MG63 (cell line): ENCODE measurements at regions not wholly inside any gene's neighbourhood (a gene's known extent, or its start where the extent isn't known, plus 50 kb on each side); places are given as distances from the start of the nearest gene placed in this dataset.

ENCODE experiments used
- DNase-seq: peaks from one replicate; pipeline ENCODE4 v3.0.0-alpha.2; 2020
- H3K27me3 ChIP-seq: fragments of 250-450 bp; sonication (Bioruptor Pico); 2 replicates; pipeline ENCODE4 v1.5.1; 2020; ENCODE audit warnings: mild to moderate bottlenecking, moderate library complexity
- H3K36me3 ChIP-seq: fragments of 250-450 bp; sonication (Bioruptor Pico); 2 replicates; pipeline ENCODE4 v1.5.1; 2020; ENCODE audit warnings: mild to moderate bottlenecking, moderate library complexity
- H3K4me3 ChIP-seq: fragments of 250-450 bp; sonication (Bioruptor Pico); 2 replicates; pipeline ENCODE4 v1.5.1; 2020; ENCODE audit warnings: mild to moderate bottlenecking, moderate library complexity
- H3K9me3 ChIP-seq: fragments of 250-450 bp; sonication (Bioruptor Pico); 2 replicates; pipeline ENCODE4 v1.5.1; 2020; ENCODE audit warnings: mild to moderate bottlenecking, moderate library complexity

DNA sequence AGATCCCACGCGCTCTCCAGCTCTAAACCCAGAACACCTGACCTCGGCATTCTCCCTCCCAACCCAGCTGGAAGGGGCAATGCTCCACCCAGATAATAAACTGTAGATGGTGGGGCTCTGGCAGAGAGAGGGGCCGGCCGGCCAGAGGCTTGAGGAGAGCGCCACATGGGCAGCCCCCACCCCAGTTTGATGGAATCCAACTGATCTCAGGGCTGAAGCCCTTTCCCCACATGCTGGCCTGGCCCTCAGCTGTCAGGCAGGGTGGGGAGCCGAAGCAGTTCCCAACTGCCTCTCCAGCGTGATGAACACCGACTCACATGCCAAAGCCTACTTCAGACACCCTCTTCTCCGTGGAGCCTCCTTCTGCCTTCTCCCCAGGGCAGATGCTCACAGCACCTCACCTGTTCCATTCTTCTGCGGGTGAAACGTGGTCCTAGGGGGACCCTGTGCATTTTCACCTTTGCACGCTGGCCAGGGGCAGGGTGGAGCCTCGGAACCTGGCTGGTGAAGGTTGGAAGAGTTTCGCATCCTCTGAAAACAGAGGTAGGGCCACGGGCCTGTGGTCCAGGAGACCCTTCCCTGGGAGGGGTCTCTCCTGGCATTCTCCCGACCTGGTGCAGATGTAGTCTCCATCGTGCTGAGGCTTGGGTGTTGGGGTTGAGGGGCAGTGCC, 65.7 kb upstream of the ZNF469 start:
- Histone ChIP-seq H3K4me3 (no peak overlapping the region), H3K9me3 (no peaks in the 10 kb centered on the region), H3K36me3 (no peaks in the 10 kb centered on the region), H3K27me3 (no peaks in the 10 kb centered on the region)
- no peak for DNase-seq

- Histone ChIP-seq H3K4me3 (no peak overlapping the region), H3K36me3 (no peaks in the 10 kb centered on the region), H3K27me3 (no peaks in the 10 kb centered on the region), H3K9me3 (no peaks in the 10 kb centered on the region)
- no peak for DNase-seq
These were observed 65.2 kb upstream of the ZNF469 start for GRCh38 chr16:88317613-88317965.

- no peaks in the 10 kb centered on the region for H3K27me3 ChIP-seq
- no peaks in the 10 kb centered on the region for H3K36me3 ChIP-seq
- no peak for DNase-seq
- no peaks in the 10 kb centered on the region for H3K9me3 ChIP-seq
- H3K4me3 ChIP-seq = no peak overlapping the region
These were observed 64.7 kb upstream of the ZNF469 start for GRCh38 chr16:88318051-88318450.

- H3K36me3 ChIP-seq = no peaks in the 10 kb centered on the region
- H3K27me3 ChIP-seq = no peaks in the 10 kb centered on the region
- no peaks in the 10 kb centered on the region for H3K9me3 ChIP-seq
- H3K4me3 ChIP-seq = no peak overlapping the region
- DNase-seq = no peak
These were observed 64.2 kb upstream of the ZNF469 start for GRCh38 chr16:88318521-88318920.

- no peaks in the 10 kb centered on the region for H3K9me3 ChIP-seq
- no peaks in the 10 kb centered on the region for H3K36me3 ChIP-seq
- H3K4me3 ChIP-seq = no peak overlapping the region
- H3K27me3 ChIP-seq = no peaks in the 10 kb centered on the region
- no peak for DNase-seq
These were observed 63.4 kb upstream of the ZNF469 start for GRCh38 chr16:88319116-88319965.

DNA sequence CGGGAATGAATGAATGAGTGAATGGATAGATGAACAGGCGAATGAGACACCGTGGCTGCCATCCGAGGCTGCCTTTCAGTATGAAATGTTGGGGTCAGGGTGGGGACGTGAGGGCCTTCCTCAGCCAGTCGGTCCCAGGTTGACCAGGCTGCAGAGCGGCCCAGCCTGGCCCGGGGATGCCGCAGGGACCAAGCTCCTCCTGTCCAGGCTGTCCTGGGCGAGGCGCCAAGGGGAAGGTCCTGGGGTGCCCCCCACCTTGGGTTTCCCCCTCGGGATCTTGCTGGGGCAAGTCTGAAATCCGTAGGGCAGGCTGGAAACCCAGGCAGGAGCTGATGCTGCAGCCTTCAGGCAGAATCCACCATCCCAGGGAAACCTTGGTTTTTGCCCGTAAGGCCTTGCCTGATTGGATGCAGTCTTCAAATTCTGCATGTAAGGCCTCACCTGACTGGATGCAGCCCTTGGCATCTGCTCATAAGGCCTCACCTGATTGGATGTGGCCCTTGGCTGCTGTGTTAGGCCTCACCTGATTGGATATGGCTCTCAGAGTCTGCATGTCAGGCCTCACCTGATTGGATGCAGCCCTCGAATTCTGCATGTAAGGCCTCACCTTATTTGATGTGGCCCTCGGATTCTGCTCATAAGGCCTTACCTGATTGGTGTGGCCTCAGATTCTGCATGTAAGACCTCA, 61.7 kb upstream of the ZNF469 start:
- Histone ChIP-seq H3K36me3 (no peaks in the 10 kb centered on the region), H3K4me3 (no peak overlapping the region), H3K27me3 (no peaks in the 10 kb centered on the region), H3K9me3 (no peaks in the 10 kb centered on the region)
- DNase-seq = no peak

DNA sequence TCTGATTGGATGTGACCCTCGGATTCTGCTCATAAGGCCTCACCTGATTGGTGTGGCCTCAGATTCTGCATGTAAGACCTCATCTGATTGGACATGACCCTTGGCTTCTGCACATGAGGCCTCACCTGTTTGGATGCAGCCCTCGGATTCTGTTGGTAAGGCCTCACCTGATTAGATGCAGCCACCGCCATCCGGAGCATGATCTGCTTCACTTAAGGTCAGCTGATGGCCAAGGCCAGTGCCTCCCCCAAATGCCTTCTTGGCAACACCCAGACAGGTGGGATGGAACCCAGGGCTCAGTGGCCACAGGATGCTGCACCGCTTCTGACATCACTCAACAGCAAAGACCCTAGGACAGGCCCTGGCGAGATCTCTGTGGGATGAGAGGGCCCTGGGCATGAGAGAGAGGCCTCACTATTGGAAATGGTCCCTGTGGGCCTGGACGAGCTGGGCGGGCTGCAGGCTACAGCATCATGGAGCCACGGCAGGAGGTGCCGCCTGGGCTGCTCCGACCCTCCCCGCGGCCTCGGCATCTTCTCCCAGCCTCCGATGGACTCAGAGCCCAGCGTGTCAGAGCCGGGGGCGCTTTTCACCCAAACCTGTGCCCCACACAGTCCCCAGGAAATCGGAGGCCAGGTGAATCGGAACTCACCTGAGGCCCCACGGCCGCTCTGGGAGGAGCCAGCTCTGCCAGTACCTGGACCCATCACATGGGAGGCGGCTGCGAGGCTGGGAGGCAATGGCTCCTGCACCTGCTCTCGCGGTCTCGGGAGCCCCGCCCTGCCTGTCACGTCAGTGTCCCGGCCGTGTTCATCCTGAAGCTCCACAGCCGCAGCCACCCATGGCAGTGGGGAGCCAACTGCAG, 60.9 kb upstream of the ZNF469 start:
- Histone ChIP-seq H3K27me3 (no peaks in the 10 kb centered on the region), H3K4me3 (no peak overlapping the region), H3K9me3 (no peaks in the 10 kb centered on the region), H3K36me3 (no peaks in the 10 kb centered on the region)
- DNase-seq = no peak

- H3K9me3 ChIP-seq = no peaks in the 10 kb centered on the region
- DNase-seq = no peak
- no peaks in the 10 kb centered on the region for H3K36me3 ChIP-seq
- H3K4me3 ChIP-seq = no peak overlapping the region
- H3K27me3 ChIP-seq = no peaks in the 10 kb centered on the region
These were observed 60.2 kb upstream of the ZNF469 start for GRCh38 chr16:88322500-88322970.

DNA sequence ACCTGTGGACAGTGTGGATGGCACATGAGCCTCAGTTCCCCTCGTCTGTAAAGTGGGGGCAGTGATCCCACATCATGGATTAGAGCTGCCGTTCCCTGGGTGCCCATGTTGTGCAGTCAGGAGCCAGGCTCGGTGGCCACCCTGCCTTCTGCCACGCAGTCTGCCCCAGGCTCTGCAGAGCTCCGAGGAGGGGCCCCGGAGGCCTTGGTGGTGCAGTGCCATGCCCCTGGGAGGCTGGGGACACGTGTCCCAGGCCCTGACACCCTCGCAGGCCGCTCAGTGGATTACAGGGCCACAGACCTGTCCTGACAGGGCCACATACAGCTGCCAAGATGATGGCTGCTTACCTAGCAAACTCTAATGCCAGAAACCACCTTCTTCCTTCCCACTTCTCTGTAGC, 59.7 kb upstream of the ZNF469 start:
- Histone ChIP-seq H3K4me3 (no peak overlapping the region), H3K9me3 (no peaks in the 10 kb centered on the region), H3K36me3 (no peaks in the 10 kb centered on the region), H3K27me3 (no peaks in the 10 kb centered on the region)
- DNase-seq = no peak

DNA sequence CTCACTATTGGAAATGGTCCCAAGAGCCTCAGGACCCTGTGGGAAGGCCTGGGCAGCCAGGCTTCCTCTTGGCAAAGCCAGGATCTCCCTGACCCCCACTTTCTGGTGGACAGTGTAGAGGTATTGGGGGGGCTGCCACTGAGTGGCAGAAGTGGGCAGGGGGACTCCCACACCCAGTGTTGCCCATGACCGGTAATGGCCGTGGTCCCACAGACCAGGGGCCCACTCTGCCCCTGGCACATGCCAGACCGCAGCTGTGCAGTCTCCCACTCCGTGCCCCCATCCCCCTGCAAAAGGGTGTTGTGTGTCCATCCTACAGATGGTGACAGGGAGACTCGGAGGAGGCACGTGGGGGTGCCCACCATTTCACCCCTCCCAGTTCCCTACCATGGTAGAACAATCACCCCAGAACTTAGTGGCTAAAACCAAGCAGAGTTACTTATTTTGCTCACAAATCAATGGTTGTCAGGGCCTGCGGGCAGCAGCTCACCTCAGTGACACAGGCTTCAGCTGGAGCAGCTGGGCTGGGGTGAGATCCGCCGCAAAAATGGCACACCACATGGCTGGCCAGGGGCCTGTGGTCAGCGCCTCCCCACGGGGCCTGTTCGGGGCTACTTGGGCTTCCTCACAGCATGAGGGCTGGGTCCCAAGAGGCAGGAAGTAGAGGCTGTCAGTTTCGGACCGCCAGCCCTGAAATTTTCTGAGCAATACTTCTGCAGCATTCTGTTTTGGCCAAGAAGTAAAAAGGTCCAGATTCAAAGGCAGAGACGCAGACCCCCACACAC, 59.0 kb upstream of the ZNF469 start:
- Histone ChIP-seq H3K4me3 (no peak overlapping the region), H3K36me3 (no peaks in the 10 kb centered on the region)

GRCh38 chr16:88325087-88325750, 57.5 kb upstream of the ZNF469 start:
- Histone ChIP-seq H3K27me3 (no peaks in the 10 kb centered on the region), H3K9me3 (no peaks in the 10 kb centered on the region), H3K4me3 (no peak overlapping the region), H3K36me3 (no peaks in the 10 kb centered on the region)
- no peak for DNase-seq

More for the DNA sequence above, 59.0 kb upstream of the ZNF469 start:
- no peaks in the 10 kb centered on the region for H3K9me3 ChIP-seq
- no peaks in the 10 kb centered on the region for H3K27me3 ChIP-seq
- DNase-seq = no peak

DNA sequence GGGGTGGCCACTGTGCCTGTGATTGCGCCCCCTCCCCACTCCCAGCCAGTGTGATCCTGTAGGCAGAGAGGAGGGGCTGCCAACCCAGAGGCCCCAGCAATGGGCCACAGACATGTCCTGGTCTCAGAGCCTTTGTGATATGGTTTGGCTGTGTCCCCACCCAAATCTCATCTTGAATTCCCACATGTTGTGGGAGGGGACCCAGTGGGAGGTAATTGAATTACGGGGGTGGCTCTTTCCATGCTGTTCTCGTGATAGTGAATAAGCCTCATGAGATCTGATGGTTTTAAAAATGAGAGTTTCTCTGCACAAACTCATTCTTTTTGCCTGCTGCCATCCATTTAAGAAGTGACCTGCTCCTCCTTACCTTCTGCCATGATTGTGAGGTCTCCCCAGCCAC, 56.8 kb upstream of the ZNF469 start:
- no peak for DNase-seq

DNA sequence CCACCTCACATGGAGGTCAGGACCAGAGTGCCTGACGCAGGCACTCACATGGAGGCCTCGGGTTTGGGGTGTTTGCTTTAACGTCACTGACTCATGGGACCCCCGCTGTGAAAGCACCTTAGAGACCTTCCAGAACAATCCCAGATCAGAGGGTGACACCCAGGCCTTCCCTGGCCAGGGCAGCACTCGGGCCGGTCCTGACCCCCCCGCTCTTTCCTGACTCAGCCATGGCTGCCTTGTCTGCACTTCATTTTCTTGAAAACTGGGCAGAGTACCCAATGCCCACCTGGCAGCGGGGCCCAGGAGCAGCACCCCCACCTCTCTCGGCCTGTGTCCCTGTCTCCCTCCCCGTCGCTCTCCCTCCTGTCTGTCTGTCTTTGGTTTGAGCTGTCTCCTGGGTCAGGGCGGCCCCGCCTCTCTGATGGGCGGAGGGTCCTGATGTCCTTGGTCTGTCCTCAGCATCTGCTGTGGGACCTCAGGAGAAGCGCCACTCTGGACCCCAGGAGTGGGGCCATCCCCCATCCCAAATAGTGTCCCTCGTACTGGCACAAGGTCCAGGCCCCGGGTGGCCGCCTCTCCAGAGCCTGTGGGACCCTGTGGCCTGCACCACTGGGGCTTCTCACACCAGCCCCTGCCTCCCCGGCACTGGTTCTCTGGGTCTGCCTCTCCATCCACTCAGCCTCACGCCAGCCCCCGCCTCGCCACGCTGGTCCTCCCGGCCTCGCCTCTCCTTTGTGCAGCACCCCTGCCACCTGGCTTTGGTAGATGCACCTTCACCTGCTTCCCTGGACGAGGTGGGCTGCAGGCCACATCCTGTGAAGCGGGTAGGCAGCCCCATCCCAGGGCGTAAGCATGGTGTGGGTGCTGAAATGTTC, 55.9 kb upstream of the ZNF469 start:
- Histone ChIP-seq H3K4me3 (no peak overlapping the region), H3K27me3 (no peaks in the 10 kb centered on the region), H3K9me3 (no peaks in the 10 kb centered on the region), H3K36me3 (no peaks in the 10 kb centered on the region)
- no peak for DNase-seq

More for the DNA sequence above, 56.8 kb upstream of the ZNF469 start:
- Histone ChIP-seq H3K36me3 (no peaks in the 10 kb centered on the region), H3K4me3 (no peak overlapping the region), H3K9me3 (no peaks in the 10 kb centered on the region), H3K27me3 (no peaks in the 10 kb centered on the region)

GRCh38 chr16:88327561-88328312, 55.0 kb upstream of the ZNF469 start:
- H3K27me3 ChIP-seq = no peaks in the 10 kb centered on the region
- no peak overlapping the region for H3K4me3 ChIP-seq
- no peaks in the 10 kb centered on the region for H3K9me3 ChIP-seq
- no peaks in the 10 kb centered on the region for H3K36me3 ChIP-seq
- DNase-seq = no peak
